ENCODE measurements at regions not wholly inside any gene's neighbourhood (a gene's known extent, or its start where the extent isn't known, plus 50 kb on each side); places are given as distances from the start of the nearest gene placed in this dataset.
"Not testable (repeated sequence)": the region's sequence is repeated elsewhere in the genome, so short reads cannot be mapped to it uniquely, and the experiment has no call there.

DNA sequence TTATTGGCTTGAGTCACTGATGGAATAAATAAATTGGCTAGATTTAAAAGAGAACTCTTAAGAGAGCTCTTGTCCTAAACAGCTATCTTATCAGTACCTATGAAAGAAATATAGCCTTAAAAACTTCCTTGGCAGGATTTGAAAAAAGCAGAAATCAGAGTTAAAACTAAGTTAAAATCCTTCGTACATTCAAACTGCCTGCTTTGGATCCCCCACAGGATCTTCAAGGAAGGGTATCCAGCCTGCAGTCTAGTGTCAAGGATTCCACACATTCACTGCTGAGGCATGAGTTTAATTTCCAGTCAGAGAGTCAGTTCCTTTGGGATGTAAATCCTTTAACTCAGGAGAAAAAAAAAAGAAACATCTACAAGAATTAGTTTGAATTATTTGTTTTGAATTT, 242.9 kb upstream of the UBASH3B start:
- Mint-ChIP-seq H3K27me3 (ENCODE audit: low read depth) (peaks cover 8% of the 10 kb centered on the region), H3K36me3 (ENCODE audit: low read depth) (peaks cover 2% of the 10 kb centered on the region), H3K4me1 (ENCODE audit: low read depth) (no peaks in the 10 kb centered on the region), H3K27ac (ENCODE audit: unreplicated experiment) (no peak overlapping the region), H3K4me3 (ENCODE audit: unreplicated experiment) (no peak overlapping the region), H3K9me3 (ENCODE audit: low read depth) (peaks cover 13% of the 10 kb centered on the region)
- DNase-seq (ENCODE audit: low spot score), result no peak
- TF ChIP-seq, protein P1, sequence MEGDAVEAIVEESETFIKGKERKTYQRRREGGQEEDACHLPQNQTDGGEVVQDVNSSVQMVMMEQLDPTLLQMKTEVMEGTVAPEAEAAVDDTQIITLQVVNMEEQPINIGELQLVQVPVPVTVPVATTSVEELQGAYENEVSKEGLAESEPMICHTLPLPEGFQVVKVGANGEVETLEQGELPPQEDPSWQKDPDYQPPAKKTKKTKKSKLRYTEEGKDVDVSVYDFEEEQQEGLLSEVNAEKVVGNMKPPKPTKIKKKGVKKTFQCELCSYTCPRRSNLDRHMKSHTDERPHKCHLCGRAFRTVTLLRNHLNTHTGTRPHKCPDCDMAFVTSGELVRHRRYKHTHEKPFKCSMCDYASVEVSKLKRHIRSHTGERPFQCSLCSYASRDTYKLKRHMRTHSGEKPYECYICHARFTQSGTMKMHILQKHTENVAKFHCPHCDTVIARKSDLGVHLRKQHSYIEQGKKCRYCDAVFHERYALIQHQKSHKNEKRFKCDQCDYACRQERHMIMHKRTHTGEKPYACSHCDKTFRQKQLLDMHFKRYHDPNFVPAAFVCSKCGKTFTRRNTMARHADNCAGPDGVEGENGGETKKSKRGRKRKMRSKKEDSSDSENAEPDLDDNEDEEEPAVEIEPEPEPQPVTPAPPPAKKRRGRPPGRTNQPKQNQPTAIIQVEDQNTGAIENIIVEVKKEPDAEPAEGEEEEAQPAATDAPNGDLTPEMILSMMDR (IDR thresholded peaks at IDR 0.05), result no peak

DNA sequence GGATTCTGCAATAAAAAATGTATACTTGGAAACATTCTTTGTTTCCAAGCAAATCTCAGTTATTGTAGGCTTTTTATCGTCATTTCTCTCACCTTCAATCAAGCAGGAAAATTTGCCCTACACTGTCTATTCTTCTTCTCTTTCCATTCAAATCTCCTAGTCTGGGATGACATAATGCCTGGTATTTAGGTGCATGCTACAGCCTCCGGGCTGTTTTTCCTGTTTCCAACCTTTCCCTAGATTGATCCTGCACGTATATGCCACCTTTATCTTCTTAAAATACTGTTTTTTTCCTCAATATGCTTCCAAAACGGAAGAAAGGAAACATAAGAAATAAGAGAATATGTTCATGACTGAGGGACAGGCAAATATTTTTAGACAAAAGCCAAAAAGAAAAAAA, 249.1 kb upstream of the UBASH3B start:
- Mint-ChIP-seq H3K27ac (ENCODE audit: unreplicated experiment) (no peak overlapping the region), H3K27me3 (ENCODE audit: low read depth) (peaks cover 7% of the 10 kb centered on the region), H3K4me1 (ENCODE audit: low read depth) (no peaks in the 10 kb centered on the region), H3K4me3 (ENCODE audit: unreplicated experiment) (no peak overlapping the region), H3K9me3 (ENCODE audit: low read depth) (no peaks in the 10 kb centered on the region), H3K36me3 (ENCODE audit: low read depth) (no peaks in the 10 kb centered on the region)
- DNase-seq (ENCODE audit: low spot score), result no peak
- TF ChIP-seq, protein P1 (IDR thresholded peaks at IDR 0.05), result no peak

DNA sequence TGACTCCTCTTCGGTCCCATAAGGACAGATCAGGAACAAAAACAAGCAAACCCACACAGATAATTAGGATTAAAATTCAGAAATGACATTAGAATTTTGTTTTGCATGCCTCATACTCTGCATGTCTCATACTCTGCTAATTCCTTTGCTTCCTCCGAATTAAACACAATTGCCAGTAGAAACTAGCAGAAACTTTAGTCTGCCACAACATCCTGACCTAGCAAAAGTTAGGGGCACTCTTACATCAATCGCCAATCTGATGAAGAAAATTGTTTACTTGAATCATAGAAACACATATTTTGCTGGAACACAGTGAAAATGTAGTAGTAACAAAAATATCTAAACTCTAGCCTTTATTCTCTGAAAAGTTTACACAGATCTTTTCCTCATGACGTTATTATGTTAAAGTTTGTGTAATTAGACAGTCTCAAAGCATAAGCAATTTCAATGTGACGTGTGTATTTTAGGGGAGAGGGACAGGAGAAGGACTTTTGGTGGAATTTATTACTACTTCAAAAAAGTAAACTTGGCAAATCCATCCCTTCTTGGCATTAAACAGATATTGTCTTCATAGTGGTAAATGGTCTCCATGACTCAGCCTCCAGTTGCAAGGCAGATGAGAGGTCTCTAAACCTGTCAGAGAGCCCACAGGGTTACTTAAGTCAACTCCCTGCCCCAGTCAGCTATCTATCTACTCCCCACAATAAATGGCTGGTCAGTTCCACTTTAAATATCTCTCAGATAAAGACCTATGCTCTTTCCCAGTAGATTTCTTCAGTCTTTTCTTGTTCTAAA, 249.8 kb upstream of the UBASH3B start:
- no peaks in the 10 kb centered on the region for H3K9me3 Mint-ChIP-seq (ENCODE audit: low read depth)
- peaks cover 7% of the 10 kb centered on the region for H3K27me3 Mint-ChIP-seq (ENCODE audit: low read depth)
- H3K27ac Mint-ChIP-seq (ENCODE audit: unreplicated experiment), result no peak overlapping the region
- H3K36me3 Mint-ChIP-seq (ENCODE audit: low read depth), result no peaks in the 10 kb centered on the region
- no peak overlapping the region for H3K4me3 Mint-ChIP-seq (ENCODE audit: unreplicated experiment)
- TF ChIP-seq, protein P1 (IDR thresholded peaks at IDR 0.05), result no peak
- no peaks in the 10 kb centered on the region for H3K4me1 Mint-ChIP-seq (ENCODE audit: low read depth)
- no peak for DNase-seq (ENCODE audit: low spot score)

DNA sequence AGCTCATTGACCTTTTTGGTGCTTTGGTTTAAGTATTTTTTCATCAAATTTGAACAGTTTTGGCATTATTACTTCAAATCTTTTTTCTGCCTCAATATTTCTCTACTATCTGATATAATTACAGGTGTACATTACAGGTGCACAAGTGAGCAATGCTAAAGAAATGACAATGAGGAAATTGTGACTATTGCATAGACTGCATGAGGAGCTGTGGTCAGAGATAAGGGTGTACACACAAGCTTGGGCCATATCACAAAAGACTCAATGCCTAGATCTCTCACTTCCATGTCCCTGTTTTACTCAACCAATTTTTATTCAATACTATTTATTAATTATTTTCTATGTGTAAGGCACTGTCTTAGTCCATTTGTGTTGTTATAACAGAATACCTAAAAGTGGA, 251.0 kb upstream of the UBASH3B start:
- H3K27me3 Mint-ChIP-seq (ENCODE audit: low read depth), result peaks cover 7% of the 10 kb centered on the region

DNA sequence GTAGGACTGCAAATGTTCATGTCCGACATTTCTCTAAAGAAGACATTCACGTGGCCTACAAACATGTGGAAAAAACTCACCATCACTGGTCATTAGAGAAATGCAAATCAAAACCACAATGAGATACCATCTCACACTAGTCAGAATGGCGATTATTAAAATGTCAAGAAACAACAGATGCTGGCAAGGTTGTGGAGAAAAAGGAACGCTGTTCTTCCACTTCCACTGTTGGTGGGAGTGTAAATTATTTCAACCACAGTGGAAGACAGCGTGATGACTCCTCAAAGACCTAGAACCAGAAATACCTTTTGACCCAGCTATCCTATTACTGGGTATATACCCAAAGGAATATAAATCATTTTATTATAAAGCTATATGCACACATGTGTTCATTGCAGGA, 253.9 kb upstream of the UBASH3B start:
- not testable (repeated sequence) for H3K4me3 Mint-ChIP-seq (ENCODE audit: unreplicated experiment); H3K27me3 Mint-ChIP-seq (ENCODE audit: low read depth); H3K9me3 Mint-ChIP-seq (ENCODE audit: low read depth); H3K27ac Mint-ChIP-seq (ENCODE audit: unreplicated experiment); H3K4me1 Mint-ChIP-seq (ENCODE audit: low read depth); H3K36me3 Mint-ChIP-seq (ENCODE audit: low read depth); DNase-seq (ENCODE audit: low spot score)

More for the DNA sequence above, 251.0 kb upstream of the UBASH3B start:
- Mint-ChIP-seq H3K4me3 (ENCODE audit: unreplicated experiment) (no peak overlapping the region), H3K9me3 (ENCODE audit: low read depth) (no peaks in the 10 kb centered on the region), H3K4me1 (ENCODE audit: low read depth) (no peaks in the 10 kb centered on the region), H3K27ac (ENCODE audit: unreplicated experiment) (no peak overlapping the region), H3K36me3 (ENCODE audit: low read depth) (no peaks in the 10 kb centered on the region)
- TF ChIP-seq, protein P1 (IDR thresholded peaks at IDR 0.05), result no peak
- DNase-seq (ENCODE audit: low spot score), result no peak

DNA sequence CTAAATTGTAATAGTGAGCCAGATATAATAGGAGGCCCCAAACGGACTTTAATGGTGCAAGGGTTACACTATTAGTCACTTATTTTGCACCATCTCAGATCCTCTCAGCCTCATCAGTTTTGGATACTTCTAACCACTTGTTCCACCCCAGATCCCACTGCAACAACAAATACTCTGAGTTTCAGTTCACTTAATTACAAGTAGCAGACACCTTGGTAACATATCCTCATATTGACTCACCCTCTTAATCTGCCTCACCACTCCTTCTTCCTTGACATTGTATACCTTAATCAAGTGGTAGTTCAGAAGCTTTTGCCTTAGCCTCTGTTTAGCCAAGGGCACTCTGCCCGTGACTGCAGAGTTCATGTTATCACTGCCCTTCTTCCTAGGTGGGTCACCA, 256.1 kb upstream of the UBASH3B start:
- Mint-ChIP-seq H3K9me3 (ENCODE audit: low read depth) (no peaks in the 10 kb centered on the region), H3K27me3 (ENCODE audit: low read depth) (peaks cover 5% of the 10 kb centered on the region), H3K4me1 (ENCODE audit: low read depth) (peaks cover 6% of the 10 kb centered on the region), H3K36me3 (ENCODE audit: low read depth) (no peaks in the 10 kb centered on the region), H3K4me3 (ENCODE audit: unreplicated experiment) (no peak overlapping the region), H3K27ac (ENCODE audit: unreplicated experiment) (no peak overlapping the region)
- DNase-seq (ENCODE audit: low spot score), result no peak
- TF ChIP-seq, protein P1 (IDR thresholded peaks at IDR 0.05), result no peak

Measured in chondrocyte (in vitro differentiated cells).